ENCODE measurements at regions not wholly inside any gene's neighbourhood (a gene's known extent, or its start where the extent isn't known, plus 50 kb on each side); places are given as distances from the start of the nearest gene placed in this dataset.

DNA sequence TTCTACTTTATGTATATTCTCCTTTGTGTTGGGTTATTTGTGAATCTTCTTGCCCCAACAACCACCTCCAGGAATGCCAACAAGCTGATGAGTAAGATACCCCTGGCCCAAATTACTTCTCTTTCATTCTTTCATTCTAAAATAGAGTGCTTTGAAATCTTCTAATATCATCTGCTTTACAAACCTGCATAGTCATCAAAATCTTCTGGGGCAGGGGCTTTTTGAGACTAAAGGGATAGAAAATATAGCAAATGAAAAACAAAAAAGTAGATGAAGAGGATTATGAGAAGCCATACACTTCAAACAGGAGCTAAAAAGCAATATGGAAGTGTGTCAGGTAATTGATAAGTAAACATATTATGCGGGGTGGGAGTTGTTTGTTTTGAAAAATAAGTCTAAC lies 150.7 kb upstream of the SOX4 start:
- BruUV-seq (replicated peaks) = no TSS peak
- Mint-ChIP-seq H3K36me3 (ENCODE audit: insufficient read depth, unreplicated experiment) (no peaks in the 10 kb centered on the region), H3K27me3 (ENCODE audit: unreplicated experiment) (no peaks in the 10 kb centered on the region), H3K4me1 (ENCODE audit: low read depth, unreplicated experiment) (no peaks in the 10 kb centered on the region), H3K4me3 (ENCODE audit: low read depth, unreplicated experiment) (no peak overlapping the region), H3K9me3 (ENCODE audit: low read depth, unreplicated experiment) (no peaks in the 10 kb centered on the region), H3K27ac (ENCODE audit: unreplicated experiment) (no peak overlapping the region)
- CTCF ChIA-PET = no interaction called here
- intact Hi-C loops (cut with micrococcal nuclease; ENCODE audit: unreplicated experiment) = no loop called here
- TF ChIP-seq, protein P1, sequence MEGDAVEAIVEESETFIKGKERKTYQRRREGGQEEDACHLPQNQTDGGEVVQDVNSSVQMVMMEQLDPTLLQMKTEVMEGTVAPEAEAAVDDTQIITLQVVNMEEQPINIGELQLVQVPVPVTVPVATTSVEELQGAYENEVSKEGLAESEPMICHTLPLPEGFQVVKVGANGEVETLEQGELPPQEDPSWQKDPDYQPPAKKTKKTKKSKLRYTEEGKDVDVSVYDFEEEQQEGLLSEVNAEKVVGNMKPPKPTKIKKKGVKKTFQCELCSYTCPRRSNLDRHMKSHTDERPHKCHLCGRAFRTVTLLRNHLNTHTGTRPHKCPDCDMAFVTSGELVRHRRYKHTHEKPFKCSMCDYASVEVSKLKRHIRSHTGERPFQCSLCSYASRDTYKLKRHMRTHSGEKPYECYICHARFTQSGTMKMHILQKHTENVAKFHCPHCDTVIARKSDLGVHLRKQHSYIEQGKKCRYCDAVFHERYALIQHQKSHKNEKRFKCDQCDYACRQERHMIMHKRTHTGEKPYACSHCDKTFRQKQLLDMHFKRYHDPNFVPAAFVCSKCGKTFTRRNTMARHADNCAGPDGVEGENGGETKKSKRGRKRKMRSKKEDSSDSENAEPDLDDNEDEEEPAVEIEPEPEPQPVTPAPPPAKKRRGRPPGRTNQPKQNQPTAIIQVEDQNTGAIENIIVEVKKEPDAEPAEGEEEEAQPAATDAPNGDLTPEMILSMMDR (IDR thresholded peaks at IDR 0.05; ENCODE audit: unreplicated experiment) = no peak
- no peak for DNase-seq

DNA sequence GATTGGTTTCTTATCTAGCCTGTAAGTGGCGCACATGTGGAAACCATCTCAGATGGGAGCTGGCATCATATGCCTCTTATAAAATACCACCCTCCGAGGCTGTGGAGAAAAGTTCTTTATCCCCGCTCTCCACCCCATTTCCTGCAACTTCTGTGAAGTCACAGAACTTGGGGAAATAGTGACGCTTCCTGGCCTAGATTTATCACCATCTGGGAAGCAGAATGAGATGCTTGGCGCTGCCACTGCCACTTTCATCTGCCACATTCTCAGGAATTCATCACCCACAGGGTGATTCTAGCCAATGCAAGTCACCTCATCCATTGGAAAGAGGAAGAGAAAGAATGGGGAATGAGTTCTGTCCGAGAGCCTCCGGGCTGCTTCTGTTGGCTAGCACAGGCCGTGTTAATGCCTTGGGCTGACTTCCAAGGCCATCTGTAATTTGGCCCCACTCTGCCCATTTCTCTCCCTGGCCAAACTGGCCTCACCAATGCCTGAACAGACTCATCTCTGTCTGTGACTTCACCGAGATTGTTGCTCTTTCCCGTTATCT lies 148.8 kb upstream of the SOX4 start:
- Mint-ChIP-seq H3K27ac (ENCODE audit: unreplicated experiment) (no peak overlapping the region), H3K9me3 (ENCODE audit: low read depth, unreplicated experiment) (no peaks in the 10 kb centered on the region), H3K36me3 (ENCODE audit: insufficient read depth, unreplicated experiment) (no peaks in the 10 kb centered on the region), H3K27me3 (ENCODE audit: unreplicated experiment) (no peaks in the 10 kb centered on the region), H3K4me1 (ENCODE audit: low read depth, unreplicated experiment) (no peaks in the 10 kb centered on the region), H3K4me3 (ENCODE audit: low read depth, unreplicated experiment) (no peak overlapping the region)
- CTCF ChIA-PET = no interaction called here
- intact Hi-C loops (cut with micrococcal nuclease; ENCODE audit: unreplicated experiment) = no loop called here
- TF ChIP-seq, protein P1 (IDR thresholded peaks at IDR 0.05; ENCODE audit: unreplicated experiment) = no peak
- no TSS peak for BruUV-seq (replicated peaks)
- DNase-seq = no peak

DNA sequence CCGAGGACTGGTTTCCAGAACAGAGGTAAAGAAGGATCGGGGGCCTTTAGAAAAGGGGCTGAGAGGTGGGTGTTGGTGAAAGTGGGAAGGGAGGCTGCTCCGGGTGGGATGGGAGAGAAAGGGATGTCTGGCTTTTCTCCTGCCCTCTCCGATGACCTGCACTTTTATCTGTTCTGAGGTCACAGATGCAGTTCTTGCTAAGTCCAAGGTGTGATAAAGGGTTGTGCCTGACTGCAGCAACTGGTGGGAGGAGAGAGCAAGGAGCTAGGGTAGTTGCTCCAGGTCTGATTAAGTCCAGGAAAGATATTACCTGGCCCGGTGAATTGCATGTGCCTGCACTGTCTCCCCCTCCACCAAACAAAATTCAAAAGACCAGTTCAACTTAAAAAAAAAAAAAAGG lies 145.6 kb upstream of the SOX4 start:
- intact Hi-C loops (cut with micrococcal nuclease; ENCODE audit: unreplicated experiment) = no loop called here

DNA sequence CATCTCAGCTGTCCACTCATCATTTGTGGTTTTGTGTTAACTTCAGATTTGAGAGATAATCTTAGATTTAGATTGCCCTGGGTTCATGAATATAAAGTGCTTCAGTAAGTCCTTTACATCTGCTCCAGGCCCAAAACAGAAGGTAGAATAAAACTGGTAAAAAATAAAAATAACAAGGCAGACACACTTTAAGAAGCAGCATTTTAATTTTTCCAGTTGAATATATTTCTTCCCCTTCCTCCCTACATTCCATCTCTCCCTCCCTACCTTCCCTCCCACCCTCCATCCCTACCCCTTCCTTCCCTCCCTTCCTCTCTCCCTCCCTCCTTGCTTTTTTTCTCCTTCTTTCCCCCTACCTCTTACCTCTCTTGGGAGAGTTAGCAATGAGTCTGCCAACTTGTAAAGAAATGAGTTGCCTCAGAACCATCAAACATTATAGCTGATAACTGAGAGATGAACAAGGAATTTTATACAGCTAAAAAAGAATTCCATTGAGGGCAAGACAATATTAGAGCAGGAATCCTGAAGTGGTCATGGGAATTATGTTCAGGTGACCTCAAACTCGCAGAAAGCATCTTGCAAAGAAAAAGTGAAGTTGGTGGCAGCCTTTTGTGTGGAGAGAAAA lies 145.0 kb upstream of the SOX4 start:
- H3K36me3 Mint-ChIP-seq (ENCODE audit: insufficient read depth, unreplicated experiment) = no peaks in the 10 kb centered on the region
- DNase-seq = no peak
- H3K4me1 Mint-ChIP-seq (ENCODE audit: low read depth, unreplicated experiment) = peaks cover 15% of the 10 kb centered on the region
- H3K27ac Mint-ChIP-seq (ENCODE audit: unreplicated experiment) = no peak overlapping the region
- intact Hi-C loops (cut with micrococcal nuclease; ENCODE audit: unreplicated experiment) = no loop called here
- peaks cover 6% of the 10 kb centered on the region for H3K9me3 Mint-ChIP-seq (ENCODE audit: low read depth, unreplicated experiment)
- TF ChIP-seq, protein P1 (IDR thresholded peaks at IDR 0.05; ENCODE audit: unreplicated experiment) = no peak
- BruUV-seq (replicated peaks) = no TSS peak
- H3K4me3 Mint-ChIP-seq (ENCODE audit: low read depth, unreplicated experiment) = no peak overlapping the region
- H3K27me3 Mint-ChIP-seq (ENCODE audit: unreplicated experiment) = no peaks in the 10 kb centered on the region
- CTCF ChIA-PET = interaction anchor here (0.7 kb wide), 1 partner anchor 860 kb away, joined by 3 read pairs; no protein-coding TSS in a partner anchor

More for the DNA sequence above, 145.6 kb upstream of the SOX4 start:
- H3K27me3 Mint-ChIP-seq (ENCODE audit: unreplicated experiment) = no peaks in the 10 kb centered on the region
- TF ChIP-seq, protein P1 (IDR thresholded peaks at IDR 0.05; ENCODE audit: unreplicated experiment) = no peak
- no peak overlapping the region for H3K4me3 Mint-ChIP-seq (ENCODE audit: low read depth, unreplicated experiment)
- no peaks in the 10 kb centered on the region for H3K36me3 Mint-ChIP-seq (ENCODE audit: insufficient read depth, unreplicated experiment)
- H3K9me3 Mint-ChIP-seq (ENCODE audit: low read depth, unreplicated experiment) = peaks cover 6% of the 10 kb centered on the region
- peaks cover 15% of the 10 kb centered on the region for H3K4me1 Mint-ChIP-seq (ENCODE audit: low read depth, unreplicated experiment)
- H3K27ac Mint-ChIP-seq (ENCODE audit: unreplicated experiment) = no peak overlapping the region
- DNase-seq = no peak
- CTCF ChIA-PET = no interaction called here
- BruUV-seq (replicated peaks) = no TSS peak
